ENCODE measurements at regions not wholly inside any gene's neighbourhood (a gene's known extent, or its start where the extent isn't known, plus 50 kb on each side); places are given as distances from the start of the nearest gene placed in this dataset.

GRCh38 chr18:78721981-78722380, 257.6 kb upstream of the SALL3 start:
- TF ChIP-seq CTCF (optimal IDR thresholded peaks at IDR 0.05 in 1 of 3, IDR thresholded peaks at IDR 0.05 in 1 of 3, conservative IDR thresholded peaks at IDR 0.05 in 1 of 3; ENCODE audit: extremely low read depth in 1 of 3, insufficient read depth in 2 of 3, low read length in 3 of 3): no peak
- TF ChIP-seq EZH2 (IDR thresholded peaks at IDR 0.05; ENCODE audit: low read length): no peak

All from keratinocyte (primary cell).